Calu3 (cell line): ENCODE measurements at regions not wholly inside any gene's neighbourhood (a gene's known extent, or its start where the extent isn't known, plus 50 kb on each side); places are given as distances from the start of the nearest gene placed in this dataset.

Experiments used
- BruUV-seq: library from RNA; stranded (reverse); fragments of 400-500 nt; replicated peaks from 2 replicates; lab custom pipeline; 2021; lab: Mats Ljungman, UMichigan
- CTCF ChIA-PET: fragments of 300-600 bp; sonication (Branson Sonifier 250); formaldehyde crosslinking; loops from one replicate; lab custom pipeline; 2022; ENCODE audit warnings: antibody characterized with exemption; lab: Charles Lee
- DNase-seq: peaks from one replicate; pipeline ENCODE4 v3.0.0; 2022
- H3K27ac Mint-ChIP-seq: one replicate; pipeline ENCODE4 v1.8.0; 2022; ENCODE audit warnings: mixed read lengths; ENCODE audit not compliant: unreplicated experiment
- H3K27me3 Mint-ChIP-seq: one replicate; pipeline ENCODE4 v1.8.0; 2022; ENCODE audit warnings: mixed read lengths; ENCODE audit not compliant: unreplicated experiment
- H3K36me3 Mint-ChIP-seq: one replicate; pipeline ENCODE4 v1.8.0; 2022; ENCODE audit warnings: mild to moderate bottlenecking, moderate library complexity, mixed read lengths; ENCODE audit not compliant: insufficient read depth, unreplicated experiment
- H3K4me1 Mint-ChIP-seq: one replicate; pipeline ENCODE4 v1.8.0; 2022; ENCODE audit warnings: mild to moderate bottlenecking, low read depth, mixed read lengths; ENCODE audit not compliant: unreplicated experiment
- H3K4me3 Mint-ChIP-seq: one replicate; pipeline ENCODE4 v1.8.0; 2022; ENCODE audit warnings: mild to moderate bottlenecking, low read depth, moderate library complexity, mixed read lengths; ENCODE audit not compliant: unreplicated experiment
- H3K9me3 Mint-ChIP-seq: one replicate; pipeline ENCODE4 v1.8.0; 2022; ENCODE audit warnings: low read depth, mixed read lengths; ENCODE audit not compliant: unreplicated experiment
- CTCF ChIP-seq: fragments of 200-600 bp; IDR thresholded peaks from one replicate; pipeline ENCODE4 v1.8.0; 2022; ENCODE audit warnings: antibody characterized with exemption; ENCODE audit not compliant: unreplicated experiment
- intact Hi-C: fragments of 100-400 bp; cut with micrococcal nuclease; formaldehyde crosslinking; loops from one replicate; pipeline ENCODE4 v1.10.0; 2022; ENCODE audit not compliant: unreplicated experiment

- no peaks in the 10 kb centered on the region for H3K4me1 Mint-ChIP-seq
- intact Hi-C loops = no loop called here
- DNase-seq = no peak
- no peak overlapping the region for H3K4me3 Mint-ChIP-seq
- no peak overlapping the region for H3K27ac Mint-ChIP-seq
- CTCF ChIA-PET = no interaction called here
- BruUV-seq = no TSS peak
- H3K9me3 Mint-ChIP-seq = no peaks in the 10 kb centered on the region
- TF ChIP-seq CTCF = no peak
- H3K36me3 Mint-ChIP-seq = no peaks in the 10 kb centered on the region
- peaks cover 86% of the 10 kb centered on the region for H3K27me3 Mint-ChIP-seq
Observed at GRCh38 chr18:10381951-10382350, 72.5 kb upstream of the APCDD1 start.

DNA sequence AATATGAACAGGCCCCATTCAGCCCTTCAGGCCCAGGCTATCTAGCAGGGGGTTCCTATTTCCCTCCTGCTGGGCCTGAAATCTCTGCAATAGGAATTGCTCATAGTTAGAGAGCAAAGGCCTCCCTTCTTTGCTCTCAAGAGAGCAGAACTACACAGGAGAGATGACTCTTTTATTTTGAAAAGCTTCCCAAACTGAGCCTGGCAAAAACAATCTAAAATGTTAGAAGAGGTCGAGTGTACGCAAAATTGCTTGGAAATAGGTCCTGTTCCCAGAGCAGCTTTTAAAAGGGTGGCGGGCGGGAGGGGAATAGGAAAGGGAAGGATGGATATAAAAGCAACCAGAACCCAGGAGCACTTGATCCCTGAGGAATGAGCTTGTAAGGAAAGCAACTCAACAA, 68.4 kb upstream of the APCDD1 start:
- H3K27ac Mint-ChIP-seq = no peak overlapping the region
- H3K27me3 Mint-ChIP-seq = peaks cover 77% of the 10 kb centered on the region
- CTCF ChIA-PET = interaction anchor here (0.6 kb wide), 1 partner anchor 383 kb away, joined by 4 read pairs; no protein-coding TSS in a partner anchor
- no peak for DNase-seq
- intact Hi-C loops = no loop called here
- no peaks in the 10 kb centered on the region for H3K36me3 Mint-ChIP-seq
- no peak for TF ChIP-seq CTCF
- BruUV-seq = no TSS peak
- H3K4me1 Mint-ChIP-seq = no peaks in the 10 kb centered on the region
- H3K4me3 Mint-ChIP-seq = no peak overlapping the region
- no peaks in the 10 kb centered on the region for H3K9me3 Mint-ChIP-seq

DNA sequence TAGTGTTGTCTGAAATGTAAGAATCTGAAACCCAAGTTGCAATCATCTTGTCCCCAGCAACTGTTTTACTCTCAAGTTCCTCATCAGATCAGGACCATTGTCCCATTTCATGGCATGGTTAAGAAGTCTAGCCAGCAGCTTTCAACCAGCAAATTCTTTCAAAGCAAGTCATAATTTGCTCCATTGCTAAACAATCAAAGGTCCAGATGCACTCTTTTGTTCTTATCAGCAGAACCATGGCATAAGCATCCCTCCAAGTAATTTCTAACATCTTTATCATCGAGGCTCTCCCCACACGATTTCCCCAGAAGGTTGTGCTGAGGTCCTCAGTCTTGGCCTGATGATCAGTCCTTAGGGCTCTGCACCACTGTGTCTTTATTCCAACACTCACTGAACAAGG, 67.5 kb upstream of the APCDD1 start:
- no peak for DNase-seq
- Mint-ChIP-seq H3K27me3 (peaks cover 80% of the 10 kb centered on the region), H3K27ac (no peak overlapping the region), H3K36me3 (no peaks in the 10 kb centered on the region), H3K4me3 (no peak overlapping the region), H3K4me1 (no peaks in the 10 kb centered on the region), H3K9me3 (no peaks in the 10 kb centered on the region)
- TF ChIP-seq CTCF = no peak
- intact Hi-C loops = no loop called here
- no TSS peak for BruUV-seq
- CTCF ChIA-PET = interaction anchor here (0.6 kb wide), 1 partner anchor 297 kb away, joined by 5 read pairs; no protein-coding TSS in a partner anchor

DNA sequence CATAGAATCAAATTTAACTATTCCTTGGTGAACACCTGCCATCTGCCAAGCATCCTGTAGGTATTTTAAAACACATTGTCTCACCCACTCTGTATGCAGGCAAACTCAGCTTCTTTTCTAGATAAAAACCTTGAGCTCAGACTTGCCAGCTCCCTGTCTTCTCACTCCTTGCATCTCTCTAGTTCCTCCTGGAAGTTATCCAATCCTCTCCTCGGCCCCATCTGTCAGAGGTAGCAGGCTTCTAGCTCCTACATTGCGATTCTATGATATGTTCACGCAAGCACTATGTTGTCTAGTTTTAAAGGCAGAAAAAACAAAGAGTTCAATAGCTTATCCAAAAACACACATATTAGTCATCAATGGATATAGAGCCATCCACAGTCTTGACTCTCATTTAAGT, 67.0 kb upstream of the APCDD1 start:
- intact Hi-C loops = no loop called here
- Mint-ChIP-seq H3K36me3 (no peaks in the 10 kb centered on the region), H3K27ac (no peak overlapping the region), H3K4me3 (no peak overlapping the region), H3K4me1 (no peaks in the 10 kb centered on the region), H3K9me3 (no peaks in the 10 kb centered on the region), H3K27me3 (peaks cover 80% of the 10 kb centered on the region)
- DNase-seq = no peak
- CTCF ChIA-PET = interaction anchor here (0.6 kb wide), 1 partner anchor 297 kb away, joined by 5 read pairs; no protein-coding TSS in a partner anchor
- no TSS peak for BruUV-seq
- no peak for TF ChIP-seq CTCF
